ENCODE measurements at regions not wholly inside any gene's neighbourhood (a gene's known extent, or its start where the extent isn't known, plus 50 kb on each side); places are given as distances from the start of the nearest gene placed in this dataset.
A peak's percentile ranks its signal among the peaks of the same experiment; 100 is the strongest.

DNA sequence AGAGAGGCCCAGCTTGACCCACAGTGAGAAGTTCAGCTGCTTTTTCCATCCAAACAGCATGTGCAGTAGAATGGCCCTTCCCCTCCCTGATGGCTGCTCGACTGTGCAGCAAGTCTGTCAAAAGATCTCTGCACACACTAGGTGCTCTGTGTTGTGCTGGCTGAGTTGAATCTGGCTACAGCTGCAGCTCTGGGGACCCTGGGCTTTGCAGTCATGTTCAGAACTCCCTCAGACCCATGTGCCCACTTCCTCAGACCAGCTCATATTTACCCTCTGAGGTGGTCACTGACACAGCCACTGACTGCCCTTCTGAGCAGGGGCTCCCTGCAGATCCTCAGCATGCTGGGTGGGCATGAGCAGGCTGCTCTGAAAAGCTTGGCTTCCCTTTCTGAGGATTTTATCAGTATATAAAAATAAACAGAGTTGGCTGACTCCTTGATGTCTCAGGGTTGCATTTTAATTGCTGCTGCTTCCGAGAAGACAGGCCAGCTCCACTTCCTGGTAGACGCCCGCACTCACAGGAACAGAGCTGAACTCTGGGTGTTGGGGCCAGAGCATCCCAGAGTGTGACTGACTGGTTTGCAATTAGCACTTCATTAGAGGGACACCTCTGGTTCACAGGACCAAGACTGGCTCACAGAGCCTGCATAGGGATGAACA is 507.9 kb downstream of the RPS24 start:
- DNase-seq (ENCODE audit: low spot score), result peak; percentile 56

GRCh38 chr10:78542141-78542489 is 508.5 kb downstream of the RPS24 start:
- DNase-seq (ENCODE audit: low spot score), result no peak

GRCh38 chr10:78542521-78542920 is 508.9 kb downstream of the RPS24 start:
- DNase-seq (ENCODE audit: low spot score), result no peak

DNA sequence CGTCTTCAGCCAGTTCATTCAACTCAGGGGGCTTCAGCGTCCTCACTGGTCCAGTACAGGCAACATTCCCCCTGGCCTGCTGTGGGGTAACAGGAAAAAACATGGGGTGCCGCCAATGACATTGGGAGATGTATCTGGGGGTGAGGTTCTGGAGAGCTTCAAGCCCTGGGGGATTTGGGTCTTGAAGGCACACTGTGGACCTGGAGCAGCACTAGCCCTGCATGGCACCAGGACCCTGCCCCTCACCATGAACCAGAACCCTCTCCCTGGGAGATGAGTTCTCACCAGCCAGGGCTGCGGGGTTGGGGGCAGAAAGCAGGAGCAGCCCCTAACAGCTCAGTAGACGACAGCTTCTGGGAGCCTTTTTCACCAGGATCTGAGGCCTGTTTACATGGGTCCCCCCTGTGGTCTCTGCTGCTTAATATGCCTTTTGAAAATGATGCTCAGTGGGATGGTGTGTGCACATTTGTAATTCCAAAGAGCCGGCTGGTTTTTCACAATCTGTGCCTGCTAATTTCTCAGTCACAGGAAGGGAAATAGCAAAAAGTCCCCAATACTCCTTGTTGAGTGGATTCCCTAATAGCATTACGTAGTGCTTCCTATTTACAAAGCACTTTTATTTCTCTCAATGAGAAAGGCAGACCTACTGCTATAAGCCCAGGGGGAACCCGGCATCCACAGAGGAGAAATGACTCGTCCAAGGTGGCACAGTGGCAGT is 509.5 kb downstream of the RPS24 start:
- no peak for DNase-seq (ENCODE audit: low spot score)

DNA sequence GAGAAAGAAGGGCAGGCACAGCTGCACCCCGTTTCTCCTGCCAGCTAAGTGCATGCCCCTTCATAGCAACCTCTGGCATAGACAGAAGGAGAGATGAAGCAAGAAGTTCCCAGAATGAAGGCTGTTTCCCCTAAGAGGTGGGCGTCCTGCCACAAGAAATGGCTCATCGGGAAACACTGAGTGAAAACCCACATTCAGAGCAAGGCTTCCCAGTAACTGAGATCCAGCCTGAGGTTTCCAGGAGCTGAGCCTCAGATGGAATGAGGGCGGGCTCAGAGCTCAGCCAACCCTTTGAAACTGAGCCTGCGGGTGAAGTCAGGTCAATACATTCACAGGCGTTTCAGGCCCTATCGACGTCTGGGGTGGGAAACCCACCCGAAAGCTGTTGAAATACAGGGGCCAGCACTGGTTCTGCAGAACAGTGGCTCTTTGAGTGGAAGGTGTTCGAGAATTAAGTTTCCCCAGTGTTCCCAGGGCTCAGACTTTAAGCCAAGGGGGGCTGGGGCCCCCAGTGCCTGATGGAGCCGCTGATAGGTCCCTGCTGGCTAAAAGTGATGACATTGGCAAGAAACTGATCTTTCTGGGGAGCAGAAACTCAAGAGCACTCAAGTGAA is 510.2 kb downstream of the RPS24 start:
- DNase-seq (ENCODE audit: low spot score), result peak; percentile 57

GRCh38 chr10:78544423-78545090 is 510.9 kb downstream of the RPS24 start:
- no peak for DNase-seq (ENCODE audit: low spot score)

DNA sequence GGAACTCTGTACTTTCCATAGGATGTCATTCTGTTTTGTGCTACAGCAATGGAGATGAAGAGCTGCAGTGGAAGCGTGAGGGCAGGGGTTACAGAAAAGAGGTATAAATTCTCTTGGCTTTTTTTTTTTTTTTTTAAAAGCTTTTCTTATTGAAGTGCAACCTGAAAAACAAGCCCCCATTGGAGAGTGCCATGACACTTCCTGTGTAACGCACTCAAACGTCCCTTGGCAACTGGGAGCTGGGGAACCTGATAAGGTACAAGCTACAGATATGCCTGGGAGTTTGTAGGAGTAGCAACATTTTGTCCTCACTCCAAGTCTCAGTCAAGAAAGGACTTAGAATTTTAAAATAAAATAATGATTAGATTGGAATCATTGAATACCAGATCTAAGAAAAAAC is 512.1 kb downstream of the RPS24 start:
- no peak for DNase-seq (ENCODE audit: low spot score)

DNA sequence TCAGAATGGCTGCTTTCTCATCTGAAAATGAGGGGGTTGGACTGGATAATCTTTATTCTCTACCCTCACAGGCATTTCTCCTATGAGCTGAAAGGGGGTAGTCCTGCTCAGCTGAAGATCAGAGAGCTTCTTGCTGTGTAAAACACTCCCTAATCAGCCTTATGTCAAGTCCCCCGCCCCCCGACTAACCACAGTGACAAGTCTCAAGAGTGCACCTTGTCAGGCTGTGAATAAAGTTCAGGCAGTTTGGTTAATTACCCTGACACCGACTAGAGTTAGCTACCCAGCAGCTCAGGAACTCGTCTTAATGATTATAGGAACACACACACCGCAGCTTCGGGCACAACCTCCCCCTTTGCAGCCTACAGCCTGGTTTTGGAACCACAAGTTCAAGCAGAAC is 513.7 kb downstream of the RPS24 start:
- DNase-seq (ENCODE audit: low spot score), result no peak

DNA sequence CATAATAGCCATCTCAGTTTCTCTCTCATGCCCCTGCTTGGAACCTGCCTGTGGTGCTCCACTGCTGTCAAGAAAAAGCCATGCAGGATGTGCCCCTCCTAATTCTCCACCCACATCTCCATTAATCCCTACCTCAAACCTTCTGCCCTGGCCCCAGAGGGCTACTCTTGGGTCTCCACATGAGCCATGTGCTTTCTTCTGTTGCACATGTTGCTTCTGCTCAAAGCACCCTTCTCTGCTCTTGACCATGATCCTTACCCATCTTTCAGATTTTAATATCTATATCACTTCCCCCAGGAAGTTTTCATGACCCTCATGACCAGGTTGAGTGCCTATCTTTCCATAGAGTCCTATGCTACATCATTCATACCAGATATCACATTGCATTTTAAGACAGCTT is 514.2 kb downstream of the RPS24 start:
- no peak for DNase-seq (ENCODE audit: low spot score)

DNA sequence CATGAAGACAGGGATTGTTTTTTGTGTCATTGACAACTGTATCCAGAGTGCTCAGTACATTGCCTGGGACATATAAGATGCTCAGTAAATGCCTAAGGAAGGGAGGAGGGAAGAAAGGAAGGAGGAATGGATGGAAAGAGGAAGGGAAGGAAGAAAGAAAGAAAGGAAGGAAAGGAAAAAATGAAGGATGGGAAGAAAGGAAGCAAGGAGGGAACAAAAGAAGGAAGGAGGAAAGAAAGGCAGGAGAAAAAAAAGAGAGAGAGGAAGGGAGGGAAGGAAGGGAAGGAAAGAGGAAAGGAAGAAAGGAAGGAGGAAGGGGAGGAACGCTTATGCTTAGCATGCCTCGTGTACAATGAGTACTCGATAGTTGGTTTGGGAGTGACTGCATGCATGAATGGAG is 514.7 kb downstream of the RPS24 start:
- no peak for DNase-seq (ENCODE audit: low spot score)

DNA sequence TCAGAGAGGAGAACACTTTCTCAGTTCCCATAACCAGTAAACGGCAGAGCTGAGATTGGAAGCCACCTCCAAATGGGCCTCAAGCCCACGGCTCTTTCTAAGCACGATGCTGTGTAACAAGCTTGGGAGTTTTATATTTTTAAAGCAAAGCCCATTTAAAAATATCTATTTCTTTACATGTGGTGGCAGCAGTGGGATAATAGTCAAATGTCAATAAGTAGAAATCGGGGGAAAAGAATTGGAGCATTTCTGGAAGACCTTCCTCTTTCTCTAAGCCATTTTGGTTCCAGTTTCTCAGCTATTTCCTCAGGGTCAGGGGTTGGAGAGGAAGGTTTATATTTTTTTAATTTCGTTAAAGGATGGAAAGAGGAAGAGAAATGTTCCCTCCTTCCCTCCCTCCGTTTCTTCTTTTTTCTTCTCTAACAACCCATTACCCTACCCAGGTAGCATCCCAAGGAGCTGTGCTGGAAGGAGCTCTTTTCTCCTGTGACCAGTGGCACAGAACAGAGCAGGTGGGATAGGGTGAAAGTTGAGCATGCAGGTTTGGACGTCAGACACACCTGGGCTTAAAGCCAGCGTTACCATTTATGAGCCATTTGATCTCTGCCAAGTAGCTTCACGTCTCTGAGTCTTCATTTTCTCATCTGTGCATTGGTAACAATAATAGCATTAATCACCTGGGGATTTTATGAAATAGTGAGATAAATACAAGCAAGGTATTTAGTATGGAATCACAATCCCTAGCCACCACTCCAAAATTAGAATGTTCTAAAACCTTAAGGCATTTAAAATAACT is 515.7 kb downstream of the RPS24 start:
- no peak for DNase-seq (ENCODE audit: low spot score)

- no peak for DNase-seq (ENCODE audit: low spot score)
Observed at GRCh38 chr10:78550090-78550489, 516.4 kb downstream of the RPS24 start.

- DNase-seq (ENCODE audit: low spot score), result no peak
Observed at GRCh38 chr10:78550716-78551115, 517.1 kb downstream of the RPS24 start.

GRCh38 chr10:78551184-78552005 is 517.4 kb upstream of the ZMIZ1 start:
- no peak for DNase-seq (ENCODE audit: low spot score)

DNA sequence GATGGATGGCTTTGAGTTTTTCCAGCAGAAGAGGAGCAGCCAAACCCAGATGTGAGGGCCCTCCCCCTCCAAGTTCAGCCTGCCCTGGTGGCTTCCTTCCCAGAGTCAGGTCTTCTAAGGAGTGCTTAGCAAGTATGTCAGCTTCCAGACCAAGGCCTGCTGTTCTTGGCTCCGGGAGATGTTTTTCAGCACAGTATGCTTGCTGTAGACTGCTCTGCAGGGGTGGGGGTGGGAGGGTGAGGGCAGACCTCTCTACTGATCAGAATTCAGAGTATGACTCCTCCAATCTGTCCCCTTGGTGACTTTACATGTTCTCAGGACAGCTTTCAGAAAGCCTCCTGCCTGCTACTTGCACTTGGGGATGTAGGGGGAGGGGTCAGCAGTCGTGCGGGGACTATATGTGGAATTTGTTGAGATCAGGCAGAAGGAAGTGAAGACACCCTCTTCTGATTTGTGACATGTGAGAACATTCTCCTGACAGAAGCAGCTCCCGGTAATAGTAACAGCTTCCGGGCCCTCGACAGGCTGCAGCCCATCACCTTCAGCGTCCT is 516.4 kb upstream of the ZMIZ1 start:
- no peak for DNase-seq (ENCODE audit: low spot score)

- no peak for DNase-seq (ENCODE audit: low spot score)
Observed at GRCh38 chr10:78553792-78554191, 515.0 kb upstream of the ZMIZ1 start.

GRCh38 chr10:78555128-78555527 is 513.6 kb upstream of the ZMIZ1 start:
- no peak for DNase-seq (ENCODE audit: low spot score)

- no peak for DNase-seq (ENCODE audit: low spot score)
Observed at GRCh38 chr10:78556705-78557432, 511.9 kb upstream of the ZMIZ1 start.

DNA sequence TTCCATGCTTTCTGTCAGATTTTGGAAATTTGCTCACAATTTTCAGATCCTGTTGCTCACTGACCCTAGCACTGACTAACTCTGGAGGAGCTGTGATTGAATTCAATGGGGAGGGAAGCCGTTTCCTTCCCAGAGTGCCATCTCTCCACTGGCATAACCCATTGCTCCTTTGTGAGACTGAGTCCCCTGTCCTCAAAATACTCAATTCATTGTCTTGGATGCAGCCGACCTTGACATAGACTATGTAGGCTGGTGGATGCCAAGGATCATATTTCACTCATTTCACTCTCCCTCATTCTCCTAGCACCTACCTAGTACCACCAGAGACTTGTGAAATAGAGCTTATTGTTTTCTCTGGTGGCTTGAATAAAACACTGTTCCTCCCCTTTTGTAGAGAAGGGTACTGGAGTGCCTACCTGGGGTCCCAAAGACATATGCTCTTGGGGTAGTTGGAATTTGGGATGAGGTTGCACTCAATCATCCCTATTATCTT is 511.3 kb upstream of the ZMIZ1 start:
- DNase-seq (ENCODE audit: low spot score), result no peak

Measured in H4 (cell line).